Fibroblast of pulmonary artery (primary cell): ENCODE measurements at regions not wholly inside any gene's neighbourhood (a gene's known extent, or its start where the extent isn't known, plus 50 kb on each side); places are given as distances from the start of the nearest gene placed in this dataset.

Experiments
- DNase-seq: peaks from one replicate; pipeline ENCODE4 v3.0.0-alpha.2; 2010; ENCODE audit warnings: low read depth
- H3K4me3 ChIP-seq: replicated peaks from 2 replicates; pipeline ENCODE4 v1.5.1; 2011; ENCODE audit warnings: low read depth, mild to moderate bottlenecking, control low read depth, low read length, moderate library complexity
- TF ChIP-seq, protein P1 (sequence below): IDR thresholded peaks from 2 replicates; pipeline ENCODE4 v1.5.1; 2011; ENCODE audit warnings: mild to moderate bottlenecking, control low read depth, low read length, inconsistent platforms; ENCODE audit errors: missing control alignments

DNA sequence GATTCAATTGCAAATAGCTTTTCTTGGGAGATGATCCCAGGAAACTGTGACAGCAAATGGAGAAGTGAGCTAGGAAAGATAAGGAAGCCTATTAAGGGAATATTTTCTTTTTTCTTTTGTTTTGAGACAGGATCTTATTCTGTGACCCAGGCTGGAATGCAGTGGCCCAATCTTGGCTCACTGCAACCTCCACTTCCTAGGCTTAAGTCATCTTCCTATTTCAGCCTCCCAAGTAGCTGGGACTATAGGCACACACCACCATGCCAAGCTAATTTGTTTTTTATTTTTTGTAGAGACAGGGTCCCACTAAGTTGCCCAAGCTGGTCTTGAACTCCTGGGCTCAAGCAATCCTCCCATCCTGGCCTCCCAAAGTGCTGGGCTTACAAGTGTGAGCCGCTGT, 433.7 kb downstream of the RPS6KC1 start:
- TF ChIP-seq, protein P1, sequence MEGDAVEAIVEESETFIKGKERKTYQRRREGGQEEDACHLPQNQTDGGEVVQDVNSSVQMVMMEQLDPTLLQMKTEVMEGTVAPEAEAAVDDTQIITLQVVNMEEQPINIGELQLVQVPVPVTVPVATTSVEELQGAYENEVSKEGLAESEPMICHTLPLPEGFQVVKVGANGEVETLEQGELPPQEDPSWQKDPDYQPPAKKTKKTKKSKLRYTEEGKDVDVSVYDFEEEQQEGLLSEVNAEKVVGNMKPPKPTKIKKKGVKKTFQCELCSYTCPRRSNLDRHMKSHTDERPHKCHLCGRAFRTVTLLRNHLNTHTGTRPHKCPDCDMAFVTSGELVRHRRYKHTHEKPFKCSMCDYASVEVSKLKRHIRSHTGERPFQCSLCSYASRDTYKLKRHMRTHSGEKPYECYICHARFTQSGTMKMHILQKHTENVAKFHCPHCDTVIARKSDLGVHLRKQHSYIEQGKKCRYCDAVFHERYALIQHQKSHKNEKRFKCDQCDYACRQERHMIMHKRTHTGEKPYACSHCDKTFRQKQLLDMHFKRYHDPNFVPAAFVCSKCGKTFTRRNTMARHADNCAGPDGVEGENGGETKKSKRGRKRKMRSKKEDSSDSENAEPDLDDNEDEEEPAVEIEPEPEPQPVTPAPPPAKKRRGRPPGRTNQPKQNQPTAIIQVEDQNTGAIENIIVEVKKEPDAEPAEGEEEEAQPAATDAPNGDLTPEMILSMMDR, result no peak
- H3K4me3 ChIP-seq, result no peak overlapping the region

DNA sequence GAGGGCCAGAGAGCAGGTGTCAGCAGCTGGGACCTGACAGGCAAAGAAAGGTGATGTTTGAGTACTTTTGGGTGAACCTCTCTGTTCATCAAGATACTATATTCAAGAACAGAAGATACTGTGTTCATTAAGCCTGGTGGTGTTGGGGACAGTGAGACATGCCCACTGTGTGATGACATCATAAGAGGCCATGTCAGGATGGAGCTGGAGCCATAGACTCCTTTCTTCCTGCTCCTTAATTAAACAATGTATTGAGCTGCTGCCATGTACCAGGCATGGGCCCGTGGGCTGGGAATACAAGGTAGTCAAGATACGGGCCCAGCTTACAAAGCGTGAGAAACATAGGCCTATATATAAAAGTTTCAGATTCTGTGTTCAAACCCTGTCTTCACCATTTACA, 435.4 kb downstream of the RPS6KC1 start:
- H3K4me3 ChIP-seq, result no peak overlapping the region
- DNase-seq, result no peak
- TF ChIP-seq, protein P1, result no peak

More for the DNA sequence above, 433.7 kb downstream of the RPS6KC1 start:
- DNase-seq, result no peak

DNA sequence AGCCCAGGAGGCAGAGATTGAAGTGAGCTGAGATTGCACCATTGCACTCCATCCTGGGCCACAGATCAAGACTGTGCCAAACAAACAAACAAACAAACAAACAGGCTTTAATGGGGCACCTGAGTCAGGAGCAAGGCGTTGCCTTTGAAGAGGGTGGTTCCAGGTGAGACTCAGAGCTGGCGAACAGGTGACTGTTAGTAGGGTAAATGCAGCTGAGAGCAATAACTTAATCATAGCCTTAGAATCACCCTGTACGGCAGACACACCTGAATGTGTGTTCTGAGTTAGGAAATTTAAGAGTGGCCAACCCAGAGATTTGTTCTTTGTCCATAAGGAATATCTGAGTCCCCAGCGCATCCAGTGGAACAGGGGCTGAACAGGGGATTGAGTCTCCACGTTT, 440.4 kb downstream of the RPS6KC1 start:
- DNase-seq, result no peak
- no peak overlapping the region for H3K4me3 ChIP-seq
- TF ChIP-seq, protein P1, result no peak

DNA sequence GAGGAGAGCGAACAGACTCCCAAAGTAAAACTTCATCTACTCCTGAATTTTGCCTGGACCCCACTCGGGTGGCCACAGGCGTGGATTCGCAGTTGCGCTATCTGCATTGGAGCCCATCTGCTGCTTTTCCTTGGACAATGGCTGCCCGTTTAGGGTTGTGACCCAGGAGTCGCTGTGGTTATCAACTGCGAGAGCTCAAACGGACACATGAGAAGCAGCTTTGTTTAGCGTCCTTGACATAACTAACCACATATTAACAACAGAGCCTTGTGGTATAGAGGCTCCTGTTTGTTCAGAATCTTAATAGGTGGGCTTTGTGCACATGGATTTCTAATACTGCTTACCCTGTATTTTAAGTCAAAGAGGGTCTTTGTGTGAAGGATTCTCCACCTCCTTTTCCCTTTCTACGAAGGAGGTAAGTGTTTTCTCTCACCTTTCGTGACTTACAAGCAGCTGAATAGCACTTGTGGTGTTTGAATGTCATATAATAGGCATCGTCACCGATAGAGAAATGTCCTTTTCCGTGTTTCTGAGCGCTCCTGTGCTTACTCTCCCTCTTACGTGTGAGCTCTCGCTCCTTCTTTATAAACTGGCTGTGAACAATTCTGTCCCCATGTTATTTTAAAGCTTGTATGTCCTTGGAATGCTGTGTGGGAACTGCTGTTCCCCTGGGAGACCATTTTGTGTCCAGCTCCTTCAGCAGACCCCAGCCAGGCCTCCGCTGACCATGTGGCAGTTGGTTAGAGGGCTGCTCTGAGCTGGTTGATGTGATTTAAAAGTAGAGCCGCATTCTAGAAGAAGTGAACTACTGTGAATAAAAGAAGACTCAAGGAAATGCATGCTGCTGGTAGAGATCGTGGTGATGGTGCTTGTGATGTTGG, 441.4 kb downstream of the RPS6KC1 start:
- DNase-seq, result no peak
- no peak overlapping the region for H3K4me3 ChIP-seq
- TF ChIP-seq, protein P1, result no peak

DNA sequence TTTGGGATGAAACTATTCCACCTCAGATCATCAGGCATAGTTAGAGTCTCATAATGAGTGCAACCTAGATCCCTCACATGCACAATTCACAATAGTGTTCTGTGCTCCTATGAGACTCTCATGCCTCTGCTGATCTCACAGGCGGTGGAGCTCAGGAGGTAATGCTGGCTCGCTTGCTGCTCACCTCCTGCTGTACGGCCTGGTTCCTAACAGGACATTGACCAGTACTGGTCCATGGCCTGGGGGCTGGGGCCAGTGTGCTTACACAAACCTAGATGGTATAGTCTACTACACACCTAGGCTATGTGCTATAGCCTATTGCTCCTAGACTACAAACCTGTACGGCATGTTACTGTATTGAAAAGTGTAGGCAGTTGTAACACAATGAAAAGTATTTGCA, 448.4 kb downstream of the RPS6KC1 start:
- TF ChIP-seq, protein P1, result no peak
- DNase-seq, result no peak
- H3K4me3 ChIP-seq, result no peak overlapping the region

DNA sequence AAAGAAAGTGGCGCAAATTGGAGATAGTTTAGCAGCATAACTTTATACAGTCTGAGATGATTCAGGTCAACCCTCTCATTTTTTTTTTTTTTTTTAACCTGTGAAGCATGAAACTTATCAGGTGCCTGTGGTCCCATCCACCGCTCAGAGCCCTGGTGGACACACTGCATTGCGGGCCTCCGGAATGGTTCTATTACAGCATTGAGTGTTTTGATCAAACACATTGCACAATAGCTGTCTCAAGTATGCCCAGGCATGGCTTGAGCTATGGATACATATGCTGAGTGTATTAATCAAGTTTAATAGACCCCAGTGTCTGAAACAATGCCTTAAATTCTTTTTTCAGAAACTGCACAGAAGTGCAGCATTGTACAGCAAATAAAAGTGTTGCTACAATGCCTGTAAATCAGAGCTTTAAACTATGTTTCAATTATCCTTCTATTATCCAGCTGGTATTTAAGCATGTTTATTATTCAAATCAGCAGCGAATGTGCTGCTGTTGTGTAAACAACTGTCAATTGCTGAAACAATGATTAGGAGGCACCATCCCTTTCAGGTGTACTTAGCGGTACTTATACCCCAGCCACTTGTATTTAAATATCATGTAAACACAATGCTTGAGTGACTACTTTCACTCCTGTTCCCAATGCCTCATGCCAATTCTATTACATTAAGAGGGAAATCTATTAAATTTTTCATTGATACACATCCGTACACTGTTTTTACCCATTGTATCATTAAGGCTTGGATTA, 456.6 kb downstream of the RPS6KC1 start:
- TF ChIP-seq, protein P1, result no peak
- DNase-seq, result no peak
- H3K4me3 ChIP-seq, result no peak overlapping the region
